ENCODE measurements at regions not wholly inside any gene's neighbourhood (a gene's known extent, or its start where the extent isn't known, plus 50 kb on each side); places are given as distances from the start of the nearest gene placed in this dataset.

DNA sequence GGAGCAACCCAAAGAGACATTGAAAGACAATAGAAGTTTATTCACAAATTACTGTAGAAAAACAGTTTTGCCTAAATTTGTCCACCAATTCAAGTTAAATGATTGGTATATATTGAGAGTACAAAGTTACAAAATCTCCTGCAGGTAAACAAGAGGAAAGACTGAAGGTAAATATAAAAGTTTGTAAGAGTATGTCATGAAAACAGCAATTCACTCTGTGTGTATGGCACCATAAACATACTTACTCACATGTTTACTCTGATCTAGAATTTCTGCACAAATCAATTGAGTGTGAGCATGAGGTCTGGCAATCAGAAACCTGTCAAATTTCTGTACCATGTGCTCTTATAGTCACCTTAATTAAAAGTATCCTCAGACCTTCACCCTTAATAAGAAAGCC is 800.9 kb upstream of the MBL2 start:
- Histone ChIP-seq H3K27me3 (no peaks in the 10 kb centered on the region), H3K4me1 (no peaks in the 10 kb centered on the region), H3K9me3 (no peaks in the 10 kb centered on the region), H3K4me3 (no peak overlapping the region), H3K36me3 (no peaks in the 10 kb centered on the region), H3K27ac (no peak overlapping the region)
- TF ChIP-seq CTCF (IDR thresholded peaks at IDR 0.05): no peak
- TF ChIP-seq POLR2A (IDR thresholded peaks at IDR 0.05): no peak
- no peak for TF ChIP-seq EP300 (IDR thresholded peaks at IDR 0.05)
- no peak for TF ChIP-seq POLR2AphosphoS5 (IDR thresholded peaks at IDR 0.05)
- DNase-seq (no peak), ATAC-seq (ENCODE audit: low FRiP score in 2 of 2) (no peak)

GRCh38 chr10:53572799-53573198 is 800.2 kb upstream of the MBL2 start:
- H3K36me3 ChIP-seq: no peaks in the 10 kb centered on the region
- no peak overlapping the region for H3K4me3 ChIP-seq
- H3K27me3 ChIP-seq: no peaks in the 10 kb centered on the region
- H3K27ac ChIP-seq: no peak overlapping the region
- DNase-seq (no peak), ATAC-seq (ENCODE audit: low FRiP score in 2 of 2) (no peak)
- no peak for TF ChIP-seq POLR2AphosphoS5 (IDR thresholded peaks at IDR 0.05)
- no peak for TF ChIP-seq EP300 (IDR thresholded peaks at IDR 0.05)
- TF ChIP-seq CTCF (IDR thresholded peaks at IDR 0.05): no peak
- TF ChIP-seq POLR2A (IDR thresholded peaks at IDR 0.05): no peak
- H3K4me1 ChIP-seq: no peaks in the 10 kb centered on the region
- WGBS, 2 donors: 77 to 85% methylated on average over 1 of the region's 1 CpG
- no peaks in the 10 kb centered on the region for H3K9me3 ChIP-seq

DNA sequence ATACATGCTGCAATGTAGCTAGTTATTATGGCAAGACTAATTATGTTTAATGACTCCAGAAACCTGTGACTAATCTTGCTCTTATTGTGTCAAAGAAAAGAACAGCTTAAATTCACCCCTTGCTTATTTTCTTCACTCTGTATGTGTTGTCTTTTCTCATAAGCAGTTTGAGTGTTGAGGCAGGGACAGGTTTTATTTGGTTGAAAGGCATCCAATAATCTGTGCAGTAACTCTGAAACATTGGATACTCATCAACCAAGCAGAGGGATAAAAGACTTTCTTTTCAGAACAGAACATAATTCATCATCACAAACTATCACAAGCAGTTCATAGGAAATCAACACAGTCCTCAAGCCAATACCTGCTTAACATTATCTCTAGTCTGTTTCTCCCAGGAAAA is 797.6 kb upstream of the MBL2 start:
- Histone ChIP-seq H3K27me3 (no peaks in the 10 kb centered on the region), H3K4me3 (no peak overlapping the region), H3K27ac (no peak overlapping the region), H3K9me3 (no peaks in the 10 kb centered on the region), H3K36me3 (no peaks in the 10 kb centered on the region), H3K4me1 (no peaks in the 10 kb centered on the region)
- no peak for DNase-seq
- ATAC-seq (ENCODE audit: low FRiP score in 2 of 2): no peak
- TF ChIP-seq POLR2A (IDR thresholded peaks at IDR 0.05): no peak
- no peak for TF ChIP-seq POLR2AphosphoS5 (IDR thresholded peaks at IDR 0.05)

GRCh38 chr10:53569455-53569854 is 796.9 kb upstream of the MBL2 start:
- Histone ChIP-seq H3K36me3 (no peaks in the 10 kb centered on the region), H3K4me1 (no peaks in the 10 kb centered on the region), H3K9me3 (no peaks in the 10 kb centered on the region), H3K27me3 (no peaks in the 10 kb centered on the region), H3K27ac (no peak overlapping the region), H3K4me3 (no peak overlapping the region)
- 57 to 90% methylated on average over 3 of the region's 3 CpGs for WGBS, 2 donors
- ATAC-seq (ENCODE audit: low FRiP score in 2 of 2): no peak
- TF ChIP-seq EP300 (IDR thresholded peaks at IDR 0.05): no peak
- TF ChIP-seq CTCF (IDR thresholded peaks at IDR 0.05): no peak
- no peak for TF ChIP-seq POLR2AphosphoS5 (IDR thresholded peaks at IDR 0.05)
- no peak for TF ChIP-seq POLR2A (IDR thresholded peaks at IDR 0.05)
- DNase-seq: no peak

DNA sequence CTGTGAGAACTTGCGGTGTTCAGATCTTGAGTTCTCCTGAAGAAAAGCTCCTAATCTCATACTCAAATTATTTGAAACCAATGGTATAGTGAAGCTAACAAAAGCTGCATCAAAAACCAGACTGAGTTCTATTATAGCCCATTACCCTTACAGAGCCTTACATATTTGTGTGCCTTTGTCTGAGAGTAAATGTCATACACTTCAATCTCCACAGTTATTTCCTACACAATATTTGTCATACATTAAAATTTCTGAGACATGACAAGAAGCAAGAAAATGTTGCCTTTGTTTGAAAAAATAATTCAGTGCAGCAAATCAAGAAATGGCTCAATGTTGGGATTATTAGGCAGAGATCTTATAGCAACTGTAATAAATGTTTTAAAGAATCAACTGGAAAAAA is 776.1 kb upstream of the MBL2 start:
- Histone ChIP-seq H3K9me3 (no peaks in the 10 kb centered on the region), H3K27me3 (no peaks in the 10 kb centered on the region), H3K4me3 (no peak overlapping the region), H3K36me3 (no peaks in the 10 kb centered on the region), H3K4me1 (no peaks in the 10 kb centered on the region), H3K27ac (no peak overlapping the region)
- WGBS, 2 donors: 94 to 97% methylated on average over 1 of the region's 1 CpG
- DNase-seq: no peak
- ATAC-seq (ENCODE audit: low FRiP score in 2 of 2): no peak
- TF ChIP-seq CTCF (IDR thresholded peaks at IDR 0.05) (no peak), POLR2A (IDR thresholded peaks at IDR 0.05) (no peak), EP300 (IDR thresholded peaks at IDR 0.05) (no peak), POLR2AphosphoS5 (IDR thresholded peaks at IDR 0.05) (no peak)
